Neural crest cell (in vitro differentiated cells): ENCODE measurements at regions not wholly inside any gene's neighbourhood (a gene's known extent, or its start where the extent isn't known, plus 50 kb on each side); places are given as distances from the start of the nearest gene placed in this dataset.

Experiments used
- DNase-seq: peaks from one replicate; pipeline ENCODE4 v3.0.0; 2021; ENCODE audit warnings: low read depth, mixed read lengths, low spot score
- H3K27ac Mint-ChIP-seq: one replicate; pipeline ENCODE4 v1.8.0; 2021; ENCODE audit warnings: mild to moderate bottlenecking, mixed read lengths; ENCODE audit not compliant: unreplicated experiment
- H3K27me3 Mint-ChIP-seq: 2 replicates; pipeline ENCODE4 v1.8.0; 2021; ENCODE audit warnings: low read depth, mild to moderate bottlenecking, mixed read lengths
- H3K36me3 Mint-ChIP-seq: 2 replicates; pipeline ENCODE4 v1.8.0; 2021; ENCODE audit warnings: low read depth, mild to moderate bottlenecking, mixed read lengths
- H3K4me1 Mint-ChIP-seq: 2 replicates; pipeline ENCODE4 v1.8.0; 2021; ENCODE audit warnings: mixed read lengths
- H3K4me3 Mint-ChIP-seq: one replicate; pipeline ENCODE4 v1.8.0; 2021; ENCODE audit warnings: mild to moderate bottlenecking, mixed read lengths
- H3K9me3 Mint-ChIP-seq: 2 replicates; pipeline ENCODE4 v1.8.0; 2021; ENCODE audit warnings: mixed read lengths
- CTCF ChIP-seq: fragments of 200-600 bp; sonication (generic); conservative IDR thresholded peaks from 2 replicates; pipeline ENCODE4 v1.5.0; 2021; ENCODE audit warnings: antibody characterized with exemption, mild to moderate bottlenecking

- DNase-seq, result no peak
- Mint-ChIP-seq H3K4me1 (no peaks in the 10 kb centered on the region), H3K36me3 (no peaks in the 10 kb centered on the region), H3K9me3 (peaks cover 2% of the 10 kb centered on the region), H3K27ac (no peak overlapping the region), H3K4me3 (no peak overlapping the region), H3K27me3 (no peaks in the 10 kb centered on the region)
- TF ChIP-seq CTCF, result no peak
These were observed 533.1 kb downstream of the RNF144A start for GRCh38 chr2:7450188-7450832.

GRCh38 chr2:7450833-7451190, 533.6 kb downstream of the RNF144A start:
- no peaks in the 10 kb centered on the region for H3K27me3 Mint-ChIP-seq
- no peak for TF ChIP-seq CTCF
- no peak overlapping the region for H3K4me3 Mint-ChIP-seq
- no peaks in the 10 kb centered on the region for H3K9me3 Mint-ChIP-seq
- no peaks in the 10 kb centered on the region for H3K36me3 Mint-ChIP-seq
- no peaks in the 10 kb centered on the region for H3K4me1 Mint-ChIP-seq
- DNase-seq, result no peak
- no peak overlapping the region for H3K27ac Mint-ChIP-seq

- DNase-seq, result no peak
- no peak for TF ChIP-seq CTCF
- no peaks in the 10 kb centered on the region for H3K27me3 Mint-ChIP-seq
- no peaks in the 10 kb centered on the region for H3K36me3 Mint-ChIP-seq
- peaks cover 8% of the 10 kb centered on the region for H3K4me1 Mint-ChIP-seq
- peak overlapping the region; percentile 47 for H3K27ac Mint-ChIP-seq
- H3K4me3 Mint-ChIP-seq, result no peak overlapping the region
- H3K9me3 Mint-ChIP-seq, result no peaks in the 10 kb centered on the region
These were observed 535.1 kb downstream of the RNF144A start for GRCh38 chr2:7452110-7452876.

GRCh38 chr2:7454592-7454991, 537.4 kb downstream of the RNF144A start:
- no peak for DNase-seq
- no peak for TF ChIP-seq CTCF
- Mint-ChIP-seq H3K4me1 (peaks cover 8% of the 10 kb centered on the region), H3K9me3 (no peaks in the 10 kb centered on the region), H3K4me3 (no peak overlapping the region), H3K27me3 (no peaks in the 10 kb centered on the region), H3K36me3 (no peaks in the 10 kb centered on the region), H3K27ac (no peak overlapping the region)

- no peaks in the 10 kb centered on the region for H3K36me3 Mint-ChIP-seq
- no peak overlapping the region for H3K4me3 Mint-ChIP-seq
- DNase-seq, result no peak
- no peak for TF ChIP-seq CTCF
- peak overlapping the region; percentile 21 for H3K27ac Mint-ChIP-seq
- peaks cover 8% of the 10 kb centered on the region for H3K4me1 Mint-ChIP-seq
- no peaks in the 10 kb centered on the region for H3K9me3 Mint-ChIP-seq
- H3K27me3 Mint-ChIP-seq, result no peaks in the 10 kb centered on the region
These were observed 539.5 kb downstream of the RNF144A start for GRCh38 chr2:7456762-7457161.
